T-helper 1 cell treated with Interleukin-12 subunit alpha and Interleukin-12 subunit beta and Interleukin-4 antibody, amounts not matched to agents 30 ng/mL and 1 ng/mL, for 36 hours (primary cell): ENCODE measurements at regions not wholly inside any gene's neighbourhood (a gene's known extent, or its start where the extent isn't known, plus 50 kb on each side); places are given as distances from the start of the nearest gene placed in this dataset.

Experiments used
- intact Hi-C: fragments of 100-400 bp; cut with micrococcal nuclease; formaldehyde crosslinking; loops from one replicate; pipeline ENCODE4 v1.15.1; 2024

- intact Hi-C loops, result no loop called here
These were observed 166.3 kb downstream of the C5orf15 start for GRCh38 chr5:133801955-133802751.

GRCh38 chr5:133801431-133801830 is 167.0 kb downstream of the C5orf15 start:
- intact Hi-C loops, result no loop called here

- intact Hi-C loops, result no loop called here
These were observed 168.7 kb downstream of the C5orf15 start for GRCh38 chr5:133799571-133800237.

GRCh38 chr5:133797167-133797566 is 171.3 kb downstream of the C5orf15 start:
- intact Hi-C loops, result no loop called here

- intact Hi-C loops, result no loop called here
These were observed 172.2 kb downstream of the C5orf15 start for GRCh38 chr5:133796186-133796585.

GRCh38 chr5:133794771-133795415 is 173.5 kb downstream of the C5orf15 start:
- intact Hi-C loops, result no loop called here

- intact Hi-C loops, result no loop called here
These were observed 174.5 kb downstream of the C5orf15 start for GRCh38 chr5:133793756-133794465.

GRCh38 chr5:133792655-133793054 is 175.8 kb downstream of the C5orf15 start:
- intact Hi-C loops, result no loop called here

GRCh38 chr5:133792024-133792423 is 176.4 kb downstream of the C5orf15 start:
- intact Hi-C loops, result no loop called here

GRCh38 chr5:133790898-133791297 is 177.5 kb downstream of the C5orf15 start:
- intact Hi-C loops, result no loop called here

GRCh38 chr5:133789428-133789827 is 177.1 kb upstream of the FSTL4 start:
- intact Hi-C loops, result no loop called here

GRCh38 chr5:133788121-133788520 is 175.8 kb upstream of the FSTL4 start:
- intact Hi-C loops, result no loop called here

- intact Hi-C loops, result no loop called here
These were observed 174.1 kb upstream of the FSTL4 start for GRCh38 chr5:133786420-133786819.

- intact Hi-C loops, result no loop called here
These were observed 172.8 kb upstream of the FSTL4 start for GRCh38 chr5:133785182-133785581.

- intact Hi-C loops, result no loop called here
These were observed 171.1 kb upstream of the FSTL4 start for GRCh38 chr5:133783481-133783880.

- intact Hi-C loops, result no loop called here
These were observed 170.4 kb upstream of the FSTL4 start for GRCh38 chr5:133782736-133783135.

GRCh38 chr5:133781436-133782225 is 169.3 kb upstream of the FSTL4 start:
- intact Hi-C loops, result no loop called here

- intact Hi-C loops, result no loop called here
These were observed 168.4 kb upstream of the FSTL4 start for GRCh38 chr5:133780619-133781280.

GRCh38 chr5:133779828-133780475 is 167.6 kb upstream of the FSTL4 start:
- intact Hi-C loops, result no loop called here

- intact Hi-C loops, result no loop called here
These were observed 166.3 kb upstream of the FSTL4 start for GRCh38 chr5:133778636-133779035.
